GM23248 (cell line): ENCODE measurements at regions not wholly inside any gene's neighbourhood (a gene's known extent, or its start where the extent isn't known, plus 50 kb on each side); places are given as distances from the start of the nearest gene placed in this dataset.

ENCODE experiments used
- EZH2 ChIP-seq: fragments of 200-600 bp; sonication (generic); IDR thresholded peaks from 2 replicates; pipeline ENCODE4 v1.6.1; 2018; ENCODE audit warnings: antibody characterized with exemption, mild to moderate bottlenecking; ENCODE audit not compliant: insufficient read depth, poor library complexity, severe bottlenecking
- EZH2phosphoT487 ChIP-seq: fragments of 200-600 bp; sonication (generic); IDR thresholded peaks from 2 replicates; pipeline ENCODE4 v1.6.1; 2018; ENCODE audit warnings: antibody characterized with exemption, moderate library complexity, mild to moderate bottlenecking, low read depth; ENCODE audit not compliant: insufficient read depth

- no peak for TF ChIP-seq EZH2
- no peak for TF ChIP-seq EZH2phosphoT487
These were observed 175.2 kb downstream of the PAWR start for GRCh38 chr12:79515530-79515935.
